Peyer's patch (tissue), 4 donors: ENCODE measurements at regions not wholly inside any gene's neighbourhood (a gene's known extent, or its start where the extent isn't known, plus 50 kb on each side); places are given as distances from the start of the nearest gene placed in this dataset.

Source experiments
- CTCF ChIP-seq, 6 experiments: fragments of 450-650 bp in 4 of 6; fragments of 200-600 bp in 2 of 6; sonication (generic) in 1 of 6; IDR thresholded peaks; one replicate each; pipeline ENCODE4 v1.5.1; 2017 to 2019; ENCODE audit warnings: antibody characterized with exemption in 6 of 6, mild to moderate bottlenecking in 3 of 6, moderate library complexity in 1 of 6
- POLR2A ChIP-seq, 2 donors: fragments of 450-650 bp; IDR thresholded peaks; one replicate each; pipeline ENCODE4 v1.5.1; 2017; ENCODE audit warnings: antibody characterized with exemption in 2 of 2, mild to moderate bottlenecking in 2 of 2, moderate library complexity in 2 of 2

GRCh38 chr12:63083046-63083445 lies 68.0 kb downstream of the AVPR1A start:
- TF ChIP-seq CTCF (IDR thresholded peaks at IDR 0.05) (no peak), POLR2A (IDR thresholded peaks at IDR 0.05) (no peak)
